Fibroblast of skin of back (primary cell): ENCODE measurements at regions not wholly inside any gene's neighbourhood (a gene's known extent, or its start where the extent isn't known, plus 50 kb on each side); places are given as distances from the start of the nearest gene placed in this dataset.

Experiments used
- DNase-seq: peaks from one replicate; pipeline ENCODE4 v3.0.0-alpha.2; 2013

GRCh38 chr1:218775501-218776021 lies 398.1 kb upstream of the LYPLAL1 start:
- DNase-seq, result no peak

- no peak for DNase-seq
These were observed 395.2 kb upstream of the LYPLAL1 start for GRCh38 chr1:218778257-218779126.

- DNase-seq, result peak; percentile 12
These were observed 394.2 kb upstream of the LYPLAL1 start for GRCh38 chr1:218779341-218780100.

GRCh38 chr1:218783131-218783530 lies 390.5 kb upstream of the LYPLAL1 start:
- no peak for DNase-seq

GRCh38 chr1:218783916-218784315 lies 389.8 kb upstream of the LYPLAL1 start:
- no peak for DNase-seq

- DNase-seq, result peak; percentile 78
These were observed 387.8 kb upstream of the LYPLAL1 start for GRCh38 chr1:218785928-218786327.

- no peak for DNase-seq
These were observed 385.9 kb upstream of the LYPLAL1 start for GRCh38 chr1:218787826-218788225.

- DNase-seq, result no peak
These were observed 376.9 kb upstream of the LYPLAL1 start for GRCh38 chr1:218796773-218797172.

GRCh38 chr1:218802799-218803198 lies 370.9 kb upstream of the LYPLAL1 start:
- no peak for DNase-seq

GRCh38 chr1:218803351-218803997 lies 370.2 kb upstream of the LYPLAL1 start:
- no peak for DNase-seq

GRCh38 chr1:218804014-218804785 lies 369.5 kb upstream of the LYPLAL1 start:
- DNase-seq, result peak; percentile 61

- no peak for DNase-seq
These were observed 364.6 kb upstream of the LYPLAL1 start for GRCh38 chr1:218809061-218809460.

- DNase-seq, result no peak
These were observed 364.1 kb upstream of the LYPLAL1 start for GRCh38 chr1:218809625-218810024.

GRCh38 chr1:218810306-218810705 lies 363.4 kb upstream of the LYPLAL1 start:
- no peak for DNase-seq

- DNase-seq, result no peak
These were observed 362.2 kb upstream of the LYPLAL1 start for GRCh38 chr1:218811497-218811896.

- DNase-seq, result no peak
These were observed 361.3 kb upstream of the LYPLAL1 start for GRCh38 chr1:218812360-218812759.

- DNase-seq, result no peak
These were observed 360.4 kb upstream of the LYPLAL1 start for GRCh38 chr1:218813237-218813636.

GRCh38 chr1:218815076-218815475 lies 358.6 kb upstream of the LYPLAL1 start:
- DNase-seq, result no peak

GRCh38 chr1:218817071-218817470 lies 356.6 kb upstream of the LYPLAL1 start:
- DNase-seq, result no peak

- no peak for DNase-seq
These were observed 355.8 kb upstream of the LYPLAL1 start for GRCh38 chr1:218817691-218818465.

GRCh38 chr1:218823291-218823900 lies 350.3 kb upstream of the LYPLAL1 start:
- DNase-seq, result peak; percentile 85
